ENCODE measurements at regions not wholly inside any gene's neighbourhood (a gene's known extent, or its start where the extent isn't known, plus 50 kb on each side); places are given as distances from the start of the nearest gene placed in this dataset.

- TF ChIP-seq ZUFSP (CRISPR knock-in tag; IDR thresholded peaks at IDR 0.05; ENCODE audit: borderline replicate concordance) (no peak), MEIS1 (CRISPR knock-in tag; IDR thresholded peaks at IDR 0.05; ENCODE audit: borderline replicate concordance) (no peak)
These were observed 121.6 kb upstream of the SEMA3C start (continued) for GRCh38 chr7:81040496-81040895.

- BruUV-seq (replicated peaks) = no TSS peak
- FAIRE-seq = no peak
- TF ChIP-seq ZNF326 (CRISPR knock-in tag; IDR thresholded peaks at IDR 0.05; ENCODE audit: borderline replicate concordance) = no peak
- TF ChIP-seq KLF9 (CRISPR knock-in tag; IDR thresholded peaks at IDR 0.05; ENCODE audit: low read depth) = no peak
- no peak for TF ChIP-seq PRDM15 (CRISPR knock-in tag; IDR thresholded peaks at IDR 0.05)
- no peak for TF ChIP-seq ZNF879 (CRISPR knock-in tag; IDR thresholded peaks at IDR 0.05)
- no peak for TF ChIP-seq ZNF407 (CRISPR knock-in tag; IDR thresholded peaks at IDR 0.05; ENCODE audit: not compliant biosample characterization)
These were observed 118.0 kb upstream of the SEMA3C start for GRCh38 chr7:81036871-81037270.

More at GRCh38 chr7:81036871-81037270, 118.0 kb upstream of the SEMA3C start:
- no peak overlapping the region for H2AFZ ChIP-seq (ENCODE audit: low read length)
- H3K79me2 ChIP-seq (ENCODE audit: insufficient read depth, low read length) = no peaks in the 10 kb centered on the region
- no peak overlapping the region for H3K4me3 ChIP-seq (replicated peaks in 1 of 3; ENCODE audit: insufficient read depth in 1 of 3, low read depth in 2 of 3, low read length in 3 of 3)
- no peak overlapping the region for H3K27ac ChIP-seq (ENCODE audit: extremely low read length, insufficient read depth, low read length)
- ATAC-seq (no peak), DNase-seq (ENCODE audit: low spot score) (no peak)
- no peaks in the 10 kb centered on the region for H4K20me1 ChIP-seq (ENCODE audit: insufficient read depth, low read length)
- ChIA-PET POLR2A (no interaction called here), CTCF (ENCODE audit: low intra/inter-chr PET ratio, low total read pairs) (no interaction called here)
- no peaks in the 10 kb centered on the region for H3K4me1 ChIP-seq (ENCODE audit: insufficient read depth, low read length)
- H3K36me3 ChIP-seq (replicated peaks in 1 of 2; ENCODE audit: control insufficient read depth in 1 of 2, insufficient read depth in 2 of 2, low read length in 2 of 2) = no peaks in the 10 kb centered on the region
- H3K9ac ChIP-seq (ENCODE audit: insufficient read depth, low read depth, low read length) = no peak overlapping the region
- in situ Hi-C loops (cut with HindIII; ENCODE audit: extremely low pct_ligation_motif_present, low pct_unique_long_range_greater_than_20kb) = no loop called here
- intact Hi-C loops (cut with micrococcal nuclease; ENCODE audit: unreplicated experiment) = no loop called here
- H3K9me3 ChIP-seq (ENCODE audit: low read length) = no peaks in the 10 kb centered on the region
- H3K27me3 ChIP-seq (ENCODE audit: control insufficient read depth in 1 of 2, insufficient read depth in 2 of 2, low read length in 2 of 2) = no peaks in the 10 kb centered on the region
- H3K4me2 ChIP-seq (ENCODE audit: low read depth, low read length) = no peak overlapping the region

Data from HepG2 (cell line).